ENCODE measurements at regions not wholly inside any gene's neighbourhood (a gene's known extent, or its start where the extent isn't known, plus 50 kb on each side); places are given as distances from the start of the nearest gene placed in this dataset.

GRCh38 chr5:99386406-99387077, 457.7 kb upstream of the CHD1 start:
- TF ChIP-seq CTCF (IDR thresholded peaks at IDR 0.05; ENCODE audit: low read depth, low read length, poor library complexity, severe bottlenecking): no peak
- no peak for TF ChIP-seq EZH2phosphoT487 (IDR thresholded peaks at IDR 0.05; ENCODE audit: borderline replicate concordance, low read length)
